Neural cell (in vitro differentiated cells): ENCODE measurements at regions not wholly inside any gene's neighbourhood (a gene's known extent, or its start where the extent isn't known, plus 50 kb on each side); places are given as distances from the start of the nearest gene placed in this dataset.
"Not testable (repeated sequence)": the region's sequence is repeated elsewhere in the genome, so short reads cannot be mapped to it uniquely, and the experiment has no call there.

Source experiments
- H2AFZ ChIP-seq: fragments of 200-600, 300-800 bp; sonication (generic), shearing (Covaris generic); 2 replicates; pipeline ENCODE4 v1.6.0; 2014; ENCODE audit warnings: low read depth, mild to moderate bottlenecking, antibody characterized with exemption, low read length, moderate library complexity
- H3F3A ChIP-seq: fragments of 200-600 bp; shearing (Covaris generic); 2 replicates; pipeline ENCODE4 v1.6.1; 2016; ENCODE audit warnings: mild to moderate bottlenecking, moderate library complexity, mixed read lengths, antibody characterized with exemption, low read length; ENCODE audit not compliant: insufficient read depth, poor library complexity, severe bottlenecking
- H3K27ac ChIP-seq: fragments of 200-600, 300-800 bp; sonication (generic), shearing (Covaris generic); 2 replicates; pipeline ENCODE4 v1.5.1; 2014; ENCODE audit warnings: mild to moderate bottlenecking, low read length, moderate library complexity
- H3K27me3 ChIP-seq: fragments of 300-800, 200-600 bp; sonication (generic), shearing (Covaris generic); 2 replicates; pipeline ENCODE4 v1.6.0; 2014; ENCODE audit warnings: mild to moderate bottlenecking, low read depth, low read length, moderate library complexity; ENCODE audit not compliant: insufficient read depth
- H3K36me3 ChIP-seq: fragments of 300-800, 200-600 bp; sonication (generic), shearing (Covaris generic); 2 replicates; pipeline ENCODE4 v1.5.1; 2014; ENCODE audit warnings: mild to moderate bottlenecking, antibody characterized with exemption, low read length, moderate library complexity; ENCODE audit not compliant: insufficient read depth
- H3K4me2 ChIP-seq: fragments of 300-800, 200-600 bp; sonication (generic), shearing (Covaris generic); 2 replicates; pipeline ENCODE4 v1.6.0; 2014; ENCODE audit warnings: mild to moderate bottlenecking, low read length
- H3K4me3 ChIP-seq: fragments of 300-800, 200-600 bp; sonication (generic), shearing (Covaris generic); 2 replicates; pipeline ENCODE4 v1.5.1; 2014; ENCODE audit warnings: mild to moderate bottlenecking, low read length, moderate library complexity
- H3K79me2 ChIP-seq: fragments of 200-600 bp; shearing (Covaris generic); replicated peaks from 2 replicates; pipeline ENCODE4 v1.6.0; 2014; ENCODE audit warnings: mild to moderate bottlenecking, low read length, moderate library complexity; ENCODE audit not compliant: insufficient read depth
- H3K9ac ChIP-seq: fragments of 300-800, 200-600 bp; sonication (generic), shearing (Covaris generic); 2 replicates; pipeline ENCODE4 v1.6.1; 2016; ENCODE audit warnings: mild to moderate bottlenecking, low read length, mixed read lengths
- H3K9me2 ChIP-seq: fragments of 200-600 bp; shearing (Covaris generic); 2 replicates; pipeline ENCODE4 v1.6.1; 2016; ENCODE audit warnings: mild to moderate bottlenecking, low read length, mixed read lengths; ENCODE audit not compliant: insufficient read depth
- H3K9me3 ChIP-seq: fragments of 200-600, 300-800 bp; sonication (generic), shearing (Covaris generic); 2 replicates; pipeline ENCODE4 v1.6.1; 2016; ENCODE audit warnings: mild to moderate bottlenecking, mixed run types, low read length, moderate library complexity, mixed read lengths
- H4K20me1 ChIP-seq: fragments of 200-600 bp; shearing (Covaris generic); 2 replicates; pipeline ENCODE4 v1.6.1; 2016; ENCODE audit warnings: mild to moderate bottlenecking, mixed run types; ENCODE audit not compliant: insufficient read depth
- CTCF ChIP-seq: fragments of 450-650 bp; IDR thresholded peaks from 2 replicates; pipeline ENCODE4 v1.5.1; 2014; ENCODE audit warnings: antibody characterized with exemption, mild to moderate bottlenecking, moderate library complexity; ENCODE audit not compliant: poor library complexity, severe bottlenecking
- EP300 ChIP-seq: fragments of 450-650 bp; conservative IDR thresholded peaks from 2 replicates; pipeline ENCODE4 v1.6.1; 2014; ENCODE audit warnings: antibody characterized with exemption, mild to moderate bottlenecking, moderate library complexity; ENCODE audit not compliant: poor library complexity, severe bottlenecking
- EZH2 ChIP-seq: fragments of 200-600, 300-800 bp; shearing (Covaris generic), sonication (generic); IDR thresholded peaks from 2 replicates; pipeline ENCODE4 v1.6.1; 2014; ENCODE audit warnings: antibody characterized with exemption, low read length, borderline replicate concordance, mild to moderate bottlenecking; ENCODE audit not compliant: insufficient read depth, poor library complexity, severe bottlenecking
- MXI1 ChIP-seq: fragments of 450-650 bp; conservative IDR thresholded peaks from 2 replicates; pipeline ENCODE4 v1.6.1; 2014; ENCODE audit warnings: antibody characterized with exemption, mild to moderate bottlenecking; ENCODE audit not compliant: poor library complexity, severe bottlenecking
- POLR2AphosphoS5 ChIP-seq: IDR thresholded peaks from 2 replicates; pipeline ENCODE4 v1.6.1; 2012
- RAD21 ChIP-seq: fragments of 450-650 bp; conservative IDR thresholded peaks from 2 replicates; pipeline ENCODE4 v1.6.1; 2014; ENCODE audit warnings: antibody characterized with exemption, mild to moderate bottlenecking, moderate library complexity
- REST ChIP-seq: IDR thresholded peaks from 2 replicates; pipeline ENCODE4 v1.6.1; 2012; ENCODE audit warnings: borderline replicate concordance
- SMC3 ChIP-seq: fragments of 450-650 bp; conservative IDR thresholded peaks from 2 replicates; pipeline ENCODE4 v1.6.1; 2014; ENCODE audit warnings: antibody characterized with exemption, mild to moderate bottlenecking, moderate library complexity; ENCODE audit not compliant: poor library complexity
- TAF1 ChIP-seq: IDR thresholded peaks from 2 replicates; pipeline ENCODE4 v1.6.1; 2012; ENCODE audit warnings: low read depth

DNA sequence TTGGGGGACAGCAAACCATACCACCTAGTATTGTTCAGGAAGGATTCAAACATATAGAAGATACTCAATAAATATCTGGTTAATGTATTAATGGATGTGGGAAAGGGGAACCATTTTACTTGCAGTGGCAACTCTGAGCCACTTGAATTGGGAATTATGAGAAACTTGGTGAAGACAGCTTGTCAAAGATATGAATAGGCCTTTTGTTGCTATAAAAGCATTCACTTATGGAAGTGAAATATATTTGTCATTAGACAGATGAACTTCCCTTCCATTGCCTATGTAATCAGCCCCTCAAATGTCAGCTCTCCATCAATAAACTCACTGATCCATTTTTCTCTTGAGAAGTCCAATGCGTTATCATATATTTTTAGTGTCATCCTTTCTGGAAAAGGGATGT lies 56.1 kb downstream of the GPR85 start:
- no peaks in the 10 kb centered on the region for H3K9me2 ChIP-seq
- H3K9me3 ChIP-seq, result no peaks in the 10 kb centered on the region
- peaks cover 4% of the 10 kb centered on the region for H3F3A ChIP-seq
- no peaks in the 10 kb centered on the region for H3K79me2 ChIP-seq
- H3K36me3 ChIP-seq, result no peaks in the 10 kb centered on the region
- no peaks in the 10 kb centered on the region for H3K27me3 ChIP-seq
- H3K27ac ChIP-seq, result peak overlapping the region; percentile 40
- no peak overlapping the region for H3K4me3 ChIP-seq
- TF ChIP-seq REST, result peak; percentile 74
- no peak for TF ChIP-seq EZH2
- peak; percentile 90 for TF ChIP-seq EP300
- peak; percentile 63 for TF ChIP-seq POLR2AphosphoS5
- peak; percentile 39 for TF ChIP-seq CTCF
- no peak for TF ChIP-seq MXI1
- no peak for TF ChIP-seq RAD21
- H3K9ac ChIP-seq, result no peak overlapping the region
- H3K4me2 ChIP-seq, result no peak overlapping the region
- H2AFZ ChIP-seq, result no peak overlapping the region
- no peaks in the 10 kb centered on the region for H4K20me1 ChIP-seq

DNA sequence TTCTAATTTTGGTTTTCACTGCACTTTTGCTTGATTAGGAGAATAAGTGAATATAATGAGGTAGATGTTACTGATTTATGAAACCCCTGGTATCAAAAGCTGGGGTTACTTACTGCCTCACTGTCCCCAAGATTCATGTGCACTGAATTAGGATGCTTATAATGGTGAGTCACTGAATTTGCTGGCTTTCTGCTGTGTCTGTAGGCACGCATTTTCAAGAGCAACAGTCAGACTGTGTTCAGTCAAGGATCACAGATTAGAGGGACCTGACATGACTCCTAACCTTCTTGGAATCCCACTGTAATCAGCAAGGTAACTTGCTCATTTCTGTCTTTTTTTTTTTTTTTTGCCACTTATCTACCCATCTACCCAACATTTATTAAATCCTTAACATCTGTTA lies 59.7 kb downstream of the GPR85 start:
- Histone ChIP-seq H3K27ac (no peak overlapping the region), H3K9ac (no peak overlapping the region), H3F3A (peaks cover 4% of the 10 kb centered on the region), H3K4me3 (no peak overlapping the region), H3K4me2 (no peak overlapping the region), H2AFZ (no peak overlapping the region), H3K9me3 (no peaks in the 10 kb centered on the region), H3K9me2 (no peaks in the 10 kb centered on the region), H3K79me2 (no peaks in the 10 kb centered on the region), H3K36me3 (no peaks in the 10 kb centered on the region), H4K20me1 (no peaks in the 10 kb centered on the region), H3K27me3 (no peaks in the 10 kb centered on the region)
- no peak for TF ChIP-seq MXI1
- no peak for TF ChIP-seq SMC3
- no peak for TF ChIP-seq RAD21
- no peak for TF ChIP-seq EZH2
- TF ChIP-seq TAF1, result no peak
- no peak for TF ChIP-seq REST
- no peak for TF ChIP-seq CTCF
- no peak for TF ChIP-seq POLR2AphosphoS5
- no peak for TF ChIP-seq EP300

- H3K4me2 ChIP-seq, H3K9ac ChIP-seq, H4K20me1 ChIP-seq, H3K79me2 ChIP-seq, H3K27ac ChIP-seq, H3K4me3 ChIP-seq, H3F3A ChIP-seq, H3K9me2 ChIP-seq, H3K27me3 ChIP-seq, H3K36me3 ChIP-seq, H2AFZ ChIP-seq, H3K9me3 ChIP-seq: not testable (repeated sequence)
These were observed 69.3 kb downstream of the GPR85 start for GRCh38 chr7:113017144-113017857.
